Pons (tissue), 1 donor: ENCODE measurements at regions not wholly inside any gene's neighbourhood (a gene's known extent, or its start where the extent isn't known, plus 50 kb on each side); places are given as distances from the start of the nearest gene placed in this dataset.
"Not testable (repeated sequence)": the region's sequence is repeated elsewhere in the genome, so short reads cannot be mapped to it uniquely, and the experiment has no call there.

Experiments
- DNase-seq: peaks from one replicate; pipeline ENCODE4 v3.0.0-alpha.2; 2016; ENCODE audit warnings: low spot score

GRCh38 chr10:9381733-9382532, 1327.4 kb downstream of the GATA3 start:
- DNase-seq: no peak

GRCh38 chr10:9382533-9382866, 1328.0 kb downstream of the GATA3 start:
- DNase-seq: no peak

- no peak for DNase-seq
Observed at GRCh38 chr10:9390516-9390915, 1336.0 kb downstream of the GATA3 start.

GRCh38 chr10:9399275-9399983, 1344.9 kb downstream of the GATA3 start:
- no peak for DNase-seq

GRCh38 chr10:9402067-9402466, 1347.6 kb downstream of the GATA3 start:
- not testable (repeated sequence) for DNase-seq

- not testable (repeated sequence) for DNase-seq
Observed at GRCh38 chr10:9402507-9403195, 1348.2 kb downstream of the GATA3 start.

- DNase-seq: not testable (repeated sequence)
Observed at GRCh38 chr10:9407201-9407600, 1352.7 kb downstream of the GATA3 start.

GRCh38 chr10:9416331-9416730, 1361.8 kb downstream of the GATA3 start:
- DNase-seq: no peak

- DNase-seq: no peak
Observed at GRCh38 chr10:9419757-9420156, 1365.3 kb downstream of the GATA3 start.

- DNase-seq: no peak
Observed at GRCh38 chr10:9427209-9427608, 1372.7 kb downstream of the GATA3 start.

- DNase-seq: no peak
Observed at GRCh38 chr10:9437131-9437530, 1382.6 kb downstream of the GATA3 start.

GRCh38 chr10:9443758-9444157, 1389.3 kb downstream of the GATA3 start:
- DNase-seq: no peak

- DNase-seq: no peak
Observed at GRCh38 chr10:9449530-9449929, 1395.0 kb downstream of the GATA3 start.

- no peak for DNase-seq
Observed at GRCh38 chr10:9450801-9451200, 1396.3 kb downstream of the GATA3 start.

GRCh38 chr10:9451211-9451773, 1396.8 kb downstream of the GATA3 start:
- DNase-seq: no peak

GRCh38 chr10:9452056-9452455, 1397.6 kb downstream of the GATA3 start:
- DNase-seq: no peak

GRCh38 chr10:9453871-9454270, 1399.4 kb downstream of the GATA3 start:
- DNase-seq: not testable (repeated sequence)

- DNase-seq: no peak
Observed at GRCh38 chr10:9469663-9470205, 1415.2 kb downstream of the GATA3 start.

- DNase-seq: no peak
Observed at GRCh38 chr10:9470581-9470980, 1416.1 kb downstream of the GATA3 start.

- no peak for DNase-seq
Observed at GRCh38 chr10:9501944-9502343, 1447.5 kb downstream of the GATA3 start.

GRCh38 chr10:9504227-9504626, 1449.7 kb downstream of the GATA3 start:
- DNase-seq: no peak

GRCh38 chr10:9505546-9505945, 1451.1 kb downstream of the GATA3 start:
- DNase-seq: no peak
